Ramos (cell line): ENCODE measurements at regions not wholly inside any gene's neighbourhood (a gene's known extent, or its start where the extent isn't known, plus 50 kb on each side); places are given as distances from the start of the nearest gene placed in this dataset.

Experiments
- in situ Hi-C: fragments of 300-500 bp; cut with MboI; formaldehyde crosslinking; loops from one replicate; pipeline ENCODE4 v1.14.3; 2022; ENCODE audit warnings: low sequenced_read_pairs; ENCODE audit not compliant: unreplicated experiment

GRCh38 chr14:51563560-51563959, 88.2 kb upstream of the FRMD6 start:
- in situ Hi-C loops = no loop called here

GRCh38 chr14:51564460-51564859, 87.2 kb upstream of the FRMD6 start:
- in situ Hi-C loops = no loop called here

GRCh38 chr14:51564986-51565604, 86.6 kb upstream of the FRMD6 start:
- in situ Hi-C loops = no loop called here

GRCh38 chr14:51566831-51567582, 84.7 kb upstream of the FRMD6 start:
- in situ Hi-C loops = no loop called here

GRCh38 chr14:51568366-51568765, 83.3 kb upstream of the FRMD6 start:
- in situ Hi-C loops = no loop called here

- in situ Hi-C loops = no loop called here
These were observed 78.1 kb upstream of the FRMD6 start for GRCh38 chr14:51573607-51574006.

- in situ Hi-C loops = no loop called here
These were observed 77.7 kb upstream of the FRMD6 start for GRCh38 chr14:51574009-51574408.

- in situ Hi-C loops = no loop called here
These were observed 76.2 kb upstream of the FRMD6 start for GRCh38 chr14:51575349-51576116.

GRCh38 chr14:51576117-51576430, 75.6 kb upstream of the FRMD6 start:
- in situ Hi-C loops = no loop called here

GRCh38 chr14:51576879-51577278, 74.8 kb upstream of the FRMD6 start:
- in situ Hi-C loops = no loop called here

GRCh38 chr14:51578853-51579252, 72.9 kb upstream of the FRMD6 start:
- in situ Hi-C loops = no loop called here

- in situ Hi-C loops = no loop called here
These were observed 70.5 kb upstream of the FRMD6 start for GRCh38 chr14:51581017-51581881.

GRCh38 chr14:51582437-51582836, 69.3 kb upstream of the FRMD6 start:
- in situ Hi-C loops = no loop called here

GRCh38 chr14:51585055-51585454, 66.7 kb upstream of the FRMD6 start:
- in situ Hi-C loops = no loop called here

GRCh38 chr14:51592836-51593235, 58.9 kb upstream of the FRMD6 start:
- in situ Hi-C loops = no loop called here

- in situ Hi-C loops = no loop called here
These were observed 58.3 kb upstream of the FRMD6 start for GRCh38 chr14:51593397-51593796.

GRCh38 chr14:51595881-51596455, 55.7 kb upstream of the FRMD6 start:
- in situ Hi-C loops = no loop called here

GRCh38 chr14:51596488-51597117, 55.1 kb upstream of the FRMD6 start:
- in situ Hi-C loops = no loop called here

- in situ Hi-C loops = no loop called here
These were observed 54.3 kb upstream of the FRMD6 start for GRCh38 chr14:51597261-51598001.
